Peyer's patch (tissue), 4 donors: ENCODE measurements at regions not wholly inside any gene's neighbourhood (a gene's known extent, or its start where the extent isn't known, plus 50 kb on each side); places are given as distances from the start of the nearest gene placed in this dataset.

Experiments used
- POLR2A ChIP-seq, 2 donors: fragments of 450-650 bp; IDR thresholded peaks; one replicate each; pipeline ENCODE4 v1.5.1; 2017; ENCODE audit warnings: antibody characterized with exemption in 2 of 2, mild to moderate bottlenecking in 2 of 2, moderate library complexity in 2 of 2
- TF ChIP-seq, protein P1 (sequence below), 6 experiments: fragments of 450-650 bp in 4 of 6; fragments of 200-600 bp in 2 of 6; sonication (generic) in 1 of 6; IDR thresholded peaks; one replicate each; pipeline ENCODE4 v1.5.1; 2017 to 2019; ENCODE audit warnings: antibody characterized with exemption in 6 of 6, mild to moderate bottlenecking in 3 of 6, moderate library complexity in 1 of 6

DNA sequence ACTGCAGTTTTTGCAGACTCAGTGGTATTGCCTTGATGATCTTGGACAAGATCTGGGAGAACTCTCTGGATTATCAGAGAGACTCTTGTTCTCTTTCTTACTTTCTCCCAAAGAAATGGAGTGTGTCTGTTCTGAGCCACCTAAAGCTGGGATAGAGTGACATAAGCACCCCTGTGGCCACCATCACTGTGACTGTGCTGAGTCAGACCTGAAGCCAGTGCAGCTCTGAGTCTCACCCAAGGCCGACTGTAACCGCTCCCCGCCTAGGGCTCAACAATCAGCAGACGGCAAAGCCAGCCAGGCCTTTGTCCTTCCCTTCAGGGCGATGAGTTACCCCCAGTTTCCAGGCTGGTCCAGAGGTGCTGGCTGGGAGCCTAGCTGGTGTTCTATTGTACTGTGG, 795.6 kb downstream of the UQCRFS1 start:
- TF ChIP-seq, protein P1, sequence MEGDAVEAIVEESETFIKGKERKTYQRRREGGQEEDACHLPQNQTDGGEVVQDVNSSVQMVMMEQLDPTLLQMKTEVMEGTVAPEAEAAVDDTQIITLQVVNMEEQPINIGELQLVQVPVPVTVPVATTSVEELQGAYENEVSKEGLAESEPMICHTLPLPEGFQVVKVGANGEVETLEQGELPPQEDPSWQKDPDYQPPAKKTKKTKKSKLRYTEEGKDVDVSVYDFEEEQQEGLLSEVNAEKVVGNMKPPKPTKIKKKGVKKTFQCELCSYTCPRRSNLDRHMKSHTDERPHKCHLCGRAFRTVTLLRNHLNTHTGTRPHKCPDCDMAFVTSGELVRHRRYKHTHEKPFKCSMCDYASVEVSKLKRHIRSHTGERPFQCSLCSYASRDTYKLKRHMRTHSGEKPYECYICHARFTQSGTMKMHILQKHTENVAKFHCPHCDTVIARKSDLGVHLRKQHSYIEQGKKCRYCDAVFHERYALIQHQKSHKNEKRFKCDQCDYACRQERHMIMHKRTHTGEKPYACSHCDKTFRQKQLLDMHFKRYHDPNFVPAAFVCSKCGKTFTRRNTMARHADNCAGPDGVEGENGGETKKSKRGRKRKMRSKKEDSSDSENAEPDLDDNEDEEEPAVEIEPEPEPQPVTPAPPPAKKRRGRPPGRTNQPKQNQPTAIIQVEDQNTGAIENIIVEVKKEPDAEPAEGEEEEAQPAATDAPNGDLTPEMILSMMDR (IDR thresholded peaks at IDR 0.05), result no peak
- TF ChIP-seq POLR2A (IDR thresholded peaks at IDR 0.05), result no peak
